Trophoblast cell (in vitro differentiated cells and primary cell): ENCODE measurements at regions not wholly inside any gene's neighbourhood (a gene's known extent, or its start where the extent isn't known, plus 50 kb on each side); places are given as distances from the start of the nearest gene placed in this dataset.

Source experiments
- DNase-seq, 2 donors: peaks; one replicate each; pipeline ENCODE4 v3.0.0-alpha.2; 2016
- H2AFZ ChIP-seq: 2 replicates; pipeline ENCODE4 v1.6.1; 2013; ENCODE audit warnings: low read length, moderate library complexity, mild to moderate bottlenecking; ENCODE audit not compliant: insufficient read depth, poor library complexity
- H2AK5ac ChIP-seq: 2 replicates; pipeline ENCODE4 v1.6.1; 2013; ENCODE audit warnings: mild to moderate bottlenecking, low read length
- H2BK120ac ChIP-seq: 2 replicates; pipeline ENCODE4 v1.6.1; 2013; ENCODE audit warnings: low read length, mild to moderate bottlenecking, moderate library complexity; ENCODE audit not compliant: insufficient read depth, poor library complexity
- H2BK12ac ChIP-seq: 2 replicates; pipeline ENCODE4 v1.6.1; 2013; ENCODE audit warnings: mild to moderate bottlenecking, low read length, moderate library complexity
- H2BK5ac ChIP-seq: 2 replicates; pipeline ENCODE4 v1.6.1; 2013; ENCODE audit warnings: low read length, low read depth, moderate library complexity, mild to moderate bottlenecking; ENCODE audit not compliant: poor library complexity
- H3K14ac ChIP-seq: 2 replicates; pipeline ENCODE4 v1.6.1; 2013; ENCODE audit warnings: mild to moderate bottlenecking, low read length
- H3K18ac ChIP-seq: 2 replicates; pipeline ENCODE4 v1.6.1; 2013; ENCODE audit warnings: mild to moderate bottlenecking, low read length
- H3K23ac ChIP-seq: 2 replicates; pipeline ENCODE4 v1.6.1; 2013; ENCODE audit warnings: low read length
- H3K27ac ChIP-seq: 2 replicates; pipeline ENCODE4 v1.5.1; 2013; ENCODE audit warnings: low read depth, mild to moderate bottlenecking, inconsistent platforms, low read length, moderate library complexity
- H3K27me3 ChIP-seq: 2 replicates; pipeline ENCODE4 v1.6.1; 2013; ENCODE audit warnings: inconsistent platforms, mild to moderate bottlenecking, low read length, moderate library complexity; ENCODE audit not compliant: insufficient read depth
- H3K36me3 ChIP-seq, 2 experiments: 1 replicate in 1 of 2; 2 replicates in 1 of 2; pipeline ENCODE4 v1.6.1; 2013; ENCODE audit warnings: low read length in 2 of 2, mild to moderate bottlenecking in 2 of 2, moderate library complexity in 1 of 2; ENCODE audit not compliant: insufficient read depth in 2 of 2, control insufficient read depth in 1 of 2
- H3K4ac ChIP-seq: 2 replicates; pipeline ENCODE4 v1.6.1; 2013; ENCODE audit warnings: low read depth, mild to moderate bottlenecking, low read length, moderate library complexity
- H3K4me1 ChIP-seq, 2 experiments: 1 replicate in 1 of 2; 2 replicates in 1 of 2; pipeline ENCODE4 v1.6.1; 2013; ENCODE audit warnings: low read length in 2 of 2, mild to moderate bottlenecking in 2 of 2, moderate library complexity in 1 of 2; ENCODE audit not compliant: insufficient read depth in 2 of 2, control insufficient read depth in 1 of 2
- H3K4me2 ChIP-seq: 2 replicates; pipeline ENCODE4 v1.6.1; 2013; ENCODE audit warnings: inconsistent platforms, mild to moderate bottlenecking, low read length, moderate library complexity
- H3K4me3 ChIP-seq: 2 replicates; pipeline ENCODE4 v1.5.1; 2013; ENCODE audit warnings: mild to moderate bottlenecking, low read depth, low read length, inconsistent platforms
- H3K79me1 ChIP-seq: one replicate; pipeline ENCODE4 v1.6.1; 2013; ENCODE audit warnings: low read length
- H3K79me2 ChIP-seq: 2 replicates; pipeline ENCODE4 v1.6.1; 2013; ENCODE audit warnings: low read length, mild to moderate bottlenecking; ENCODE audit not compliant: control insufficient read depth, insufficient read depth, poor library complexity
- H3K9ac ChIP-seq: 2 replicates; pipeline ENCODE4 v1.6.1; 2013; ENCODE audit warnings: mild to moderate bottlenecking, low read length
- H3K9me3 ChIP-seq: 2 replicates; pipeline ENCODE4 v1.6.1; 2013; ENCODE audit warnings: low read depth, mild to moderate bottlenecking, control low read depth, inconsistent platforms, low read length; ENCODE audit not compliant: insufficient read depth
- H4K12ac ChIP-seq: 2 replicates; pipeline ENCODE4 v1.6.1; 2013; ENCODE audit warnings: low read depth, mild to moderate bottlenecking, low read length, moderate library complexity
- H4K8ac ChIP-seq: 2 replicates; pipeline ENCODE4 v1.6.1; 2013; ENCODE audit warnings: low read depth, mild to moderate bottlenecking, low read length, moderate library complexity
- H4K91ac ChIP-seq: one replicate; pipeline ENCODE4 v1.6.1; 2013; ENCODE audit warnings: low read depth, mild to moderate bottlenecking, low read length, moderate library complexity
- WGBS: extraction: QIAGEN DNeasy Blood & Tissue Kit; methylation state at CpG from one replicate; pipeline ENCODE4 v1.1.7; 2013; ENCODE audit warnings: missing lambda C conversion rate; ENCODE audit not compliant: insufficient read length, insufficient coverage; ENCODE audit errors: extremely low coverage; 5-methylcytosine and 5-hydroxymethylcytosine counted together

DNA sequence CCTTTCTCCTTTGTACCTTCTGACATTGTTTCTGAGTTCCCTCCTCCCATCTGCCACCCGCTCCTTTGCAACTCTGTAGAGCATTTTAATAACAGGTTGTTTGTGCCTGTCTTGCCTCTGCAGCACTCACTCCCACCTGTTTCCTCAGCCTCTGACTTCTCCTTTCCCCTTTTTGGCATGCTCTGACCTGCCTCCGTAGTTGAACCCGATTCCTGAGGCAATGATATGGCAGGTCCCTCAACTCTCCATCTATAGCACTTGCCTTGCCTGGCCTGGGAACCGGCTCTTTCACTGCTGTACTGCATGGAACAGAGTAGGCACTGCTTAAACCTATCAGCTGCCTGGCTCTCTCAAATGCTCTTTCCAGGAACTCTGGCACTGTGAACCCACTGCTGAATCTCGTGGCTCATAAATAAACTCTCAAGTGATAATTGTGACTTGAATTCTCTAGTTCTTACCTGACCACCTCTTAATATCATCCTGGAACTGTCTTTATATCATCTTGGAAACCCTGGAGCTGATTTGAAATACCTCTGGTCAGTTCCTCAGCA is 50.3 kb downstream of the UTRN start:
- WGBS, result no CpG with 5 or more reads among the region's 5 CpGs
- no peak overlapping the region for H2BK5ac ChIP-seq
- no peak overlapping the region for H4K8ac ChIP-seq

DNA sequence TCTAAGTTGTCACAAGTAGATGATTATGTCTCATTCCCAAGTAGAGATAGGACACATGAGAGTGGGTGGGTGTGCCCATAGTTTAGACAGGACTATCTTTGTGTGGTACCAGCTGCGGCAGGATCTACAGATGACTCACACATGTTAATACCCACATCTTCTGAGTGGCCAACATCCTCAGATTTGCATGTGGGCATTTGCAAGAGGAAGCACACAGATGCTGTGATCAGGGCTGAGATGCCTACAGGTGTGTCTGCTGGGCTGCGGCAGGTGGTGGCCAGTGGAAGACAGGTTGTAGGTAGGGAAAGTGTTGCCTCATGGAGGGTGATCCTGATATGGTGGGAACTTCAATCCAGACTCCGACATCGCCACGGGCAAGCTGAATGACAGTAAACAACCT is 50.8 kb downstream of the UTRN start:
- H2BK120ac ChIP-seq, result no peak overlapping the region
- H2AFZ ChIP-seq, result no peak overlapping the region
- WGBS, result no CpG with 5 or more reads among the region's 5 CpGs
- H3K4me1 ChIP-seq, result peaks cover 13 to 22% of the 10 kb centered on the region in 2 experiments
- H2BK12ac ChIP-seq, result no peak overlapping the region
- no peak overlapping the region for H3K4me3 ChIP-seq
- H3K27me3 ChIP-seq, result no peaks in the 10 kb centered on the region
- no peaks in the 10 kb centered on the region for H3K79me1 ChIP-seq
- no peak overlapping the region for H3K23ac ChIP-seq
- no peak overlapping the region for H3K4ac ChIP-seq
- no peak overlapping the region for H4K91ac ChIP-seq
- no peak overlapping the region for H2BK5ac ChIP-seq
- no peaks in the 10 kb centered on the region for H3K36me3 ChIP-seq
- no peak overlapping the region for H2AK5ac ChIP-seq
- H3K18ac ChIP-seq, result no peak overlapping the region
- peak; percentile 33 to 64 for DNase-seq
- no peak overlapping the region for H3K4me2 ChIP-seq
- no peak overlapping the region for H4K12ac ChIP-seq
- H3K27ac ChIP-seq, result no peak overlapping the region
- no peak overlapping the region for H4K8ac ChIP-seq
- peaks cover 6% of the 10 kb centered on the region for H3K79me2 ChIP-seq
- H3K9me3 ChIP-seq, result no peaks in the 10 kb centered on the region
- no peak overlapping the region for H3K14ac ChIP-seq
- H3K9ac ChIP-seq, result no peak overlapping the region

More for the DNA sequence above, 50.3 kb downstream of the UTRN start:
- H3K79me2 ChIP-seq, result peaks cover 6% of the 10 kb centered on the region
- no peak overlapping the region for H3K23ac ChIP-seq
- DNase-seq, result no peak
- H3K4me3 ChIP-seq, result no peak overlapping the region
- H3K4ac ChIP-seq, result no peak overlapping the region
- H3K79me1 ChIP-seq, result no peaks in the 10 kb centered on the region
- H3K4me1 ChIP-seq, result peaks cover 13 to 25% of the 10 kb centered on the region in 2 experiments
- no peak overlapping the region for H3K4me2 ChIP-seq
- H3K9me3 ChIP-seq, result no peaks in the 10 kb centered on the region
- H4K12ac ChIP-seq, result no peak overlapping the region
- H3K9ac ChIP-seq, result no peak overlapping the region
- H3K27ac ChIP-seq, result no peak overlapping the region
- no peak overlapping the region for H4K91ac ChIP-seq
- H2AFZ ChIP-seq, result peak overlapping the region; percentile 66
- H3K27me3 ChIP-seq, result no peaks in the 10 kb centered on the region
- no peak overlapping the region for H3K14ac ChIP-seq
- H2BK12ac ChIP-seq, result no peak overlapping the region
- H3K18ac ChIP-seq, result no peak overlapping the region
- H2BK120ac ChIP-seq, result no peak overlapping the region
- H3K36me3 ChIP-seq, result no peaks in the 10 kb centered on the region
- no peak overlapping the region for H2AK5ac ChIP-seq

DNA sequence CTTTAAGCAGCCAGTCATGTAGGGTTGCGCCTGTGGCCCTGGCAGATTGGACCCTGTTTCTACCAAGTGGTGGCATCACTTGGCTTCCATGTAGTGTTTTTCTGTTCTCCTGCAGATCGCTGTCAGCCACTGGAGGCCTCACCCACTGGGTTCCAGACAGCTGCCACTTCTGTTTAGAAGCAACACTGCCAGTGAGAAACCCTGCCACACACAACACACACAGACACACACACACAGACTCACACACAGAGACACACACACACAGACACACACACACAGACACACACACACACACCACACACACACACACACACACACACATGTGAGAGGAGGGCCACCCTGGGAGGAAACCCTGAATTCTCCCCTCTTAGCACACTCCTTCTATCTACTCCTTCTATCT is 51.8 kb downstream of the UTRN start:
- Histone ChIP-seq H2BK5ac (no peak overlapping the region), H3K9ac (no peak overlapping the region)

DNA sequence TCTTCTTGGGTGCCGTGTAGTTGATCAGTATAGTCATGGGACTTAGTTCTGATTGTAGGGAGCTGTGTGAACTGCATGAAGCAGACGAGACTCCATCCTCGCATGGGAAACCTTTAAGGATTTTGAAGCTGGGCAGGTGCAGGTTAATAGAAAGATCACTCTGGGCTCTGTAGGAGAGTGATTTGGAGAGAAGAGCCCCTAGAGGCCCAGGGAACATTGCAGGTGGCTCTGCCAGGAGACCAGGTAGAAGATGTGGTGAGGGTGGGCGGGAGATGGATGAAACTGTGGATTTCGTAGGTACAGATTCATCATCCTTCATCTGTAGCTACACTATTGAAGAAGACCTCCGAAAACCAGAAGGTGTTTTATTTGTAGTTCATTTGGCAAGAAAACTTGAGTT is 53.3 kb downstream of the UTRN start:
- no peak overlapping the region for H4K91ac ChIP-seq
- H3K4me3 ChIP-seq, result no peak overlapping the region
- no peak overlapping the region for H2BK120ac ChIP-seq
- H3K79me2 ChIP-seq, result peaks cover 6% of the 10 kb centered on the region
- H2AK5ac ChIP-seq, result no peak overlapping the region
- no peak overlapping the region for H3K14ac ChIP-seq
- H3K4ac ChIP-seq, result peak overlapping the region; percentile 77
- H3K4me2 ChIP-seq, result no peak overlapping the region
- H2BK5ac ChIP-seq, result peak overlapping the region; percentile 14
- H3K27ac ChIP-seq, result no peak overlapping the region
- no peaks in the 10 kb centered on the region for H3K36me3 ChIP-seq
- H3K9me3 ChIP-seq, result no peaks in the 10 kb centered on the region
- no peak overlapping the region for H3K23ac ChIP-seq
- no peak overlapping the region for H4K12ac ChIP-seq
- no peak overlapping the region for H3K9ac ChIP-seq
- no CpG with 5 or more reads among the region's 6 CpGs for WGBS
- H3K27me3 ChIP-seq, result no peaks in the 10 kb centered on the region
- H3K4me1 ChIP-seq, result peaks cover 11 to 12% of the 10 kb centered on the region in 2 experiments
- H3K79me1 ChIP-seq, result no peaks in the 10 kb centered on the region
- H3K18ac ChIP-seq, result no peak overlapping the region
- DNase-seq, result no peak
- no peak overlapping the region for H2AFZ ChIP-seq
- H2BK12ac ChIP-seq, result peak overlapping the region; percentile 61
- no peak overlapping the region for H4K8ac ChIP-seq

More for the DNA sequence above, 51.8 kb downstream of the UTRN start:
- Histone ChIP-seq H3K18ac (peak overlapping the region; percentile 32), H3K14ac (peak overlapping the region; percentile 32), H3K27ac (no peak overlapping the region), H3K9me3 (no peaks in the 10 kb centered on the region), H2AK5ac (peak overlapping the region; percentile 49), H4K8ac (no peak overlapping the region), H3K23ac (no peak overlapping the region), H3K4me1 (peaks cover 12 to 14% of the 10 kb centered on the region in 2 experiments), H3K79me2 (peaks cover 6% of the 10 kb centered on the region), H2BK120ac (no peak overlapping the region), H4K12ac (no peak overlapping the region), H3K27me3 (no peaks in the 10 kb centered on the region), H3K79me1 (no peaks in the 10 kb centered on the region), H3K4ac (peak overlapping the region; percentile 57), H3K36me3 (no peaks in the 10 kb centered on the region), H2AFZ (no peak overlapping the region), H3K4me2 (no peak overlapping the region), H3K4me3 (peak overlapping the region; percentile 48), H2BK12ac (peak overlapping the region; percentile 65), H4K91ac (peak overlapping the region; percentile 8)
- DNase-seq, result no peak
- no CpG with 5 or more reads among the region's 2 CpGs for WGBS
